Eye (tissue), 1 donor: ENCODE measurements at regions not wholly inside any gene's neighbourhood (a gene's known extent, or its start where the extent isn't known, plus 50 kb on each side); places are given as distances from the start of the nearest gene placed in this dataset.
A peak's percentile ranks its signal among the peaks of the same experiment; 100 is the strongest.

ENCODE experiments used
- DNase-seq: peaks from one replicate; pipeline ENCODE4 v3.0.0-alpha.2; 2015

GRCh38 chr4:140809676-140810075, 53.5 kb upstream of the TBC1D9 start:
- DNase-seq = no peak

GRCh38 chr4:140808256-140808655, 52.1 kb upstream of the TBC1D9 start:
- DNase-seq = no peak

- DNase-seq = peak; percentile 21
These were observed 51.5 kb upstream of the TBC1D9 start for GRCh38 chr4:140807491-140808252.

- no peak for DNase-seq
These were observed 50.0 kb upstream of the TBC1D9 start for GRCh38 chr4:140806163-140806562.
